ENCODE measurements at regions not wholly inside any gene's neighbourhood (a gene's known extent, or its start where the extent isn't known, plus 50 kb on each side); places are given as distances from the start of the nearest gene placed in this dataset.

DNA sequence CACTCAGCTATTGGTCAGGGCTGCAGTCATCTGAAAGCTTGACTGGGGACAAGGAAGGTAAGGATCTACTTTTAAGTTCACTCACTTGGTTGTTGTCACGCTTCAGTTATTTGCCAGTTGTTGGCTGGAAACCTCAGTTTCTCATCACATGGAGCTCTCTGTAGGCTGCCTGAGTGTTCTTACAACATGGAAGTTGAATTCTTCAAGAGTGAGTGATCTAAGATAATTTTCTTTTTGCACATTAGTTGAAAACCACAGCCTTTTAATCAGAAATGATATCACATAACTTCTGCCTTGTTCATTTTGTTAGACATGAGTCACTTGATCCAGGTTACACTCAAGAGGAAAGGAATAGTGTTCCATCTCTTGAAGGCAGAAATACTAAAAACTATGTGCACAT lies 552.7 kb downstream of the RAPGEF2 start:
- intact Hi-C loops (cut with DNase I) = no loop called here
- no peak for DNase-seq (ENCODE audit: low spot score in 2 of 2)
- no peaks in the 10 kb centered on the region for H3K36me3 ChIP-seq
- TF ChIP-seq, protein P1, sequence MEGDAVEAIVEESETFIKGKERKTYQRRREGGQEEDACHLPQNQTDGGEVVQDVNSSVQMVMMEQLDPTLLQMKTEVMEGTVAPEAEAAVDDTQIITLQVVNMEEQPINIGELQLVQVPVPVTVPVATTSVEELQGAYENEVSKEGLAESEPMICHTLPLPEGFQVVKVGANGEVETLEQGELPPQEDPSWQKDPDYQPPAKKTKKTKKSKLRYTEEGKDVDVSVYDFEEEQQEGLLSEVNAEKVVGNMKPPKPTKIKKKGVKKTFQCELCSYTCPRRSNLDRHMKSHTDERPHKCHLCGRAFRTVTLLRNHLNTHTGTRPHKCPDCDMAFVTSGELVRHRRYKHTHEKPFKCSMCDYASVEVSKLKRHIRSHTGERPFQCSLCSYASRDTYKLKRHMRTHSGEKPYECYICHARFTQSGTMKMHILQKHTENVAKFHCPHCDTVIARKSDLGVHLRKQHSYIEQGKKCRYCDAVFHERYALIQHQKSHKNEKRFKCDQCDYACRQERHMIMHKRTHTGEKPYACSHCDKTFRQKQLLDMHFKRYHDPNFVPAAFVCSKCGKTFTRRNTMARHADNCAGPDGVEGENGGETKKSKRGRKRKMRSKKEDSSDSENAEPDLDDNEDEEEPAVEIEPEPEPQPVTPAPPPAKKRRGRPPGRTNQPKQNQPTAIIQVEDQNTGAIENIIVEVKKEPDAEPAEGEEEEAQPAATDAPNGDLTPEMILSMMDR (IDR thresholded peaks at IDR 0.05) = no peak
- no peaks in the 10 kb centered on the region for H3K27me3 ChIP-seq
- no peaks in the 10 kb centered on the region for H3K9me3 ChIP-seq
- no peaks in the 10 kb centered on the region for H3K4me1 ChIP-seq
- H3K4me3 ChIP-seq = no peak overlapping the region
- H3K27ac ChIP-seq = no peak overlapping the region

DNA sequence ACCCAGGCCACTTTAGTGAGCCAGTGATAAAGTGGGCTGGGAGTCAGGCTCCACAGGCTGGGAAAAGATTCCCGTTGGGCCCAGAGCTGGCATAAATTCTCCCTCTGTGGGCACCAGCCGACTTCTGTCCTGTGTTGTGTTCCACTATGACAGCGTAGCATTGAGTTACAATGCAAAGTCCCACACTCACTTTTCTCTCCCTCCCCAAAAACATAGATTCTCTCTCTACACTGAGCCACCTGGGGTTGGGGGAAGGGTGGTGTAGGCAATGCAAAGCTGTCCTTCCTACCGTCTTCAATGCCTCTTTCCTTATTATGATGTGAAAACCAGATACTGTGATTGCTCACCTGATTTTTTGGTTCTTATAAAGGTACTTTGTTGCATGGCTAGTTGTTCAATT lies 566.2 kb downstream of the RAPGEF2 start:
- H3K4me3 ChIP-seq = no peak overlapping the region
- intact Hi-C loops (cut with DNase I) = no loop called here
- no peaks in the 10 kb centered on the region for H3K4me1 ChIP-seq
- H3K36me3 ChIP-seq = no peaks in the 10 kb centered on the region
- TF ChIP-seq, protein P1 (IDR thresholded peaks at IDR 0.05) = no peak
- H3K27me3 ChIP-seq = no peaks in the 10 kb centered on the region
- H3K9me3 ChIP-seq = no peaks in the 10 kb centered on the region
- H3K27ac ChIP-seq = no peak overlapping the region
- no peak for DNase-seq (ENCODE audit: low spot score in 2 of 2)

GRCh38 chr4:159673221-159673620 lies 570.3 kb downstream of the RAPGEF2 start:
- Histone ChIP-seq H3K9me3 (no peaks in the 10 kb centered on the region), H3K4me3 (no peak overlapping the region), H3K27me3 (no peaks in the 10 kb centered on the region), H3K4me1 (no peaks in the 10 kb centered on the region), H3K36me3 (no peaks in the 10 kb centered on the region), H3K27ac (no peak overlapping the region)
- intact Hi-C loops (cut with DNase I) = no loop called here
- TF ChIP-seq, protein P1 (IDR thresholded peaks at IDR 0.05) = no peak
- no peak for DNase-seq (ENCODE audit: low spot score in 2 of 2)

DNA sequence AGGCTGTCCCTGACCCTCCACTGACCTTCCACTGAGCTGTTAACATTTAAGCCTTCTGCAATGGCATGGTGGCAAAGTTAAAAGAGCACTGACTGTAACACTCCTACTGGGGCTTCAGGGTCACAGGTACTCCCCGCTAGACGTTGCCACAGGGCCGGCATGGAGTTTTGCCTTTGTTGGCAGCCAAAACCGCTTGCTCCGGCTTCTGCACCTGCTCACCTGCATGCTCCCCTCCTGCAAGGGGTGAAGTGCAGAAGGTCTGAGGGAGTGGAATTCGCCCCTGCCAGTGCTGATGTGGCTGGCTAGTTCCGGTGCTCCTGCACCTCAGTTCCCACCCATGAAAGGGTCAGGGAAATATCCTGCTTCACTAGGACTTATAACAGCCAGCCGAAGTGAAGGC lies 571.4 kb downstream of the RAPGEF2 start:
- no peaks in the 10 kb centered on the region for H3K36me3 ChIP-seq
- no peaks in the 10 kb centered on the region for H3K9me3 ChIP-seq
- TF ChIP-seq, protein P1 (IDR thresholded peaks at IDR 0.05) = no peak
- no peaks in the 10 kb centered on the region for H3K27me3 ChIP-seq
- H3K4me3 ChIP-seq = no peak overlapping the region
- H3K4me1 ChIP-seq = no peaks in the 10 kb centered on the region
- no peak overlapping the region for H3K27ac ChIP-seq
- intact Hi-C loops (cut with DNase I) = no loop called here
- DNase-seq (ENCODE audit: low spot score in 2 of 2) = no peak

DNA sequence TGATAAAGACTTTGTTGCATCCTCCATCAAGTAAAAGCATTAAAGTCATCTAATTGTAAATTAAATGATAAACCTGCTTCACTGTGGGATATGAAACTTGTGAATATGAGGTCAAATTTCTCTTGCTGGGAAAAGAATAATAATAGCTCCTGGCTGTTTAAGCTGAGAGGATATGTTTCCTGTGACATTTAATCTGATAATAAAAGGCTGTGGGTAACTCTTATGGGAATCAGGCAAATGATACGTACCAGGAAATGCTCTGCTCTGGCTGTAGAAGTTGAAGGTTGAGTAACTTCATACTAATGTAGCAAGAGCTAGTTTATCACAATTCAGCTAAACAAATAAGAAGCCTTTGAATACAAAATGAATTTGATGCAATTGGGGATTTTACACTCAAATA lies 574.6 kb downstream of the RAPGEF2 start:
- H3K36me3 ChIP-seq = no peaks in the 10 kb centered on the region
- no peaks in the 10 kb centered on the region for H3K4me1 ChIP-seq
- H3K9me3 ChIP-seq = no peaks in the 10 kb centered on the region
- no peak overlapping the region for H3K27ac ChIP-seq
- H3K27me3 ChIP-seq = no peaks in the 10 kb centered on the region
- intact Hi-C loops (cut with DNase I) = no loop called here
- TF ChIP-seq, protein P1 (IDR thresholded peaks at IDR 0.05) = no peak
- DNase-seq (ENCODE audit: low spot score in 2 of 2) = no peak
- H3K4me3 ChIP-seq = no peak overlapping the region

DNA sequence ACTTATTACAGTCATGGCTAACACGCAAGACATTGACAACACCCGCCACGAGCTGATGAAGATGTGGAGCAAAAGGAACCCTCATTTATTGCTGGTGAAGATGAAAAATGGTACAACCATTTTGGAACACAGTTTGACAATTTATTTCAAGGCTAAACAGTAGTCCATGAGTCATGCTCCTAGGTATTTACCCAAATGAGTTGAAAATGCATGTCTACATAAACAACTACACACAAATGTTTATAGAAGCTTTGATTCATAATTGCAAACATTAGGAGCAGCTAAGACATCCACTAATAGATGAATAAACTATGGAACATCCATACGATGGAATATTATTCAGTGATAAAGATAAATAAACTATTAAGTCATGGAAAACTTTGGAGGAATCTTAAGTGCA lies 580.1 kb downstream of the RAPGEF2 start:
- Histone ChIP-seq H3K4me3 (no peak overlapping the region), H3K27ac (no peak overlapping the region), H3K9me3 (no peaks in the 10 kb centered on the region), H3K4me1 (no peaks in the 10 kb centered on the region), H3K27me3 (no peaks in the 10 kb centered on the region), H3K36me3 (no peaks in the 10 kb centered on the region)
- no peak for DNase-seq (ENCODE audit: low spot score in 2 of 2)
- TF ChIP-seq, protein P1 (IDR thresholded peaks at IDR 0.05) = no peak
- intact Hi-C loops (cut with DNase I) = no loop called here

Measured in ascending aorta (tissue), 2 donors.